ENCODE measurements at regions not wholly inside any gene's neighbourhood (a gene's known extent, or its start where the extent isn't known, plus 50 kb on each side); places are given as distances from the start of the nearest gene placed in this dataset.

GRCh38 chr3:174505266-174505665 is 353.9 kb upstream of the NAALADL2 start (continued):
- no peak for TF ChIP-seq SP4 (IDR thresholded peaks at IDR 0.05; ENCODE audit: low read length)
- TF ChIP-seq RFX5 (IDR thresholded peaks at IDR 0.05; ENCODE audit: borderline replicate concordance, low read depth, low read length), result no peak
- TF ChIP-seq SRF (IDR thresholded peaks at IDR 0.05; ENCODE audit: low read depth, low read length), result no peak
